ENCODE measurements at regions not wholly inside any gene's neighbourhood (a gene's known extent, or its start where the extent isn't known, plus 50 kb on each side); places are given as distances from the start of the nearest gene placed in this dataset.

- no peaks in the 10 kb centered on the region for H3K36me3 ChIP-seq (replicated peaks in 1 of 2; ENCODE audit: control insufficient read depth in 1 of 2, insufficient read depth in 2 of 2, low read length in 1 of 2)
- CTCF ChIA-PET = interaction anchor here (1.2 to 8.8 kb wide), 5 partner anchors 8 to 226 kb away, joined by 3 to 105 read pairs (median 5); no protein-coding TSS in a partner anchor
- 75% methylated on average over 5 of the region's 5 CpGs for WGBS (ENCODE audit: low lambda C conversion rate)
Measured at GRCh38 chr13:52975969-52976368, 52.6 kb upstream of the OLFM4 start.

More at GRCh38 chr13:52975969-52976368, 52.6 kb upstream of the OLFM4 start:
- H3K9me3 ChIP-seq = no peaks in the 10 kb centered on the region
- H3K4me2 ChIP-seq = no peak overlapping the region
- TF ChIP-seq FOSL2 (IDR thresholded peaks at IDR 0.05; ENCODE audit: borderline replicate concordance, low read depth) (no peak), SIN3A (IDR thresholded peaks at IDR 0.05; ENCODE audit: borderline replicate concordance, low read depth, low read length) (no peak), IRF3 (IDR thresholded peaks at IDR 0.05; ENCODE audit: low read depth, low read length) (no peak), PBX3 (IDR thresholded peaks at IDR 0.05) (no peak), YY1 (IDR thresholded peaks at IDR 0.05; ENCODE audit: low read depth) (no peak), ZBTB33 (IDR thresholded peaks at IDR 0.05; ENCODE audit: borderline replicate concordance, low read depth) (no peak), TAF1 (IDR thresholded peaks at IDR 0.05; ENCODE audit: borderline replicate concordance, low read depth, low read length) (no peak), MXI1 (IDR thresholded peaks at IDR 0.05; ENCODE audit: low read depth, low read length) (no peak), JUND (IDR thresholded peaks at IDR 0.05) (no peak), GABPA (IDR thresholded peaks at IDR 0.05; ENCODE audit: low read depth) (no peak), RXRA (IDR thresholded peaks at IDR 0.05; ENCODE audit: borderline replicate concordance, low read depth) (no peak), USF1 (IDR thresholded peaks at IDR 0.05; ENCODE audit: borderline replicate concordance, low read depth) (no peak)
- no peak overlapping the region for H3K9ac ChIP-seq
- H3K79me2 ChIP-seq (ENCODE audit: insufficient read depth) = no peaks in the 10 kb centered on the region
- no peak overlapping the region for H2AFZ ChIP-seq (ENCODE audit: low read depth)
- H4K20me1 ChIP-seq (ENCODE audit: insufficient read depth) = no peaks in the 10 kb centered on the region
- H3K4me1 ChIP-seq (ENCODE audit: control insufficient read depth in 1 of 2, insufficient read depth in 2 of 2, low read depth in 1 of 2, low read length in 1 of 2) = no peaks in the 10 kb centered on the region
- DNase-seq = no peak
- H3K27me3 ChIP-seq (ENCODE audit: insufficient read depth) = no peaks in the 10 kb centered on the region
- H3K27ac ChIP-seq (ENCODE audit: low read depth in 2 of 2, low read length in 1 of 2) = no peak overlapping the region
- no peaks in the 10 kb centered on the region for H3K9me2 ChIP-seq
- no peak overlapping the region for H3K4me3 ChIP-seq (ENCODE audit: low read depth in 2 of 2, low read length in 1 of 2)
- H3F3A ChIP-seq (replicated peaks; ENCODE audit: insufficient read depth) = peaks cover 8% of the 10 kb centered on the region
- POLR2A ChIA-PET = no interaction called here
